ENCODE measurements at regions not wholly inside any gene's neighbourhood (a gene's known extent, or its start where the extent isn't known, plus 50 kb on each side); places are given as distances from the start of the nearest gene placed in this dataset.
"Not testable (repeated sequence)": the region's sequence is repeated elsewhere in the genome, so short reads cannot be mapped to it uniquely, and the experiment has no call there.

DNA sequence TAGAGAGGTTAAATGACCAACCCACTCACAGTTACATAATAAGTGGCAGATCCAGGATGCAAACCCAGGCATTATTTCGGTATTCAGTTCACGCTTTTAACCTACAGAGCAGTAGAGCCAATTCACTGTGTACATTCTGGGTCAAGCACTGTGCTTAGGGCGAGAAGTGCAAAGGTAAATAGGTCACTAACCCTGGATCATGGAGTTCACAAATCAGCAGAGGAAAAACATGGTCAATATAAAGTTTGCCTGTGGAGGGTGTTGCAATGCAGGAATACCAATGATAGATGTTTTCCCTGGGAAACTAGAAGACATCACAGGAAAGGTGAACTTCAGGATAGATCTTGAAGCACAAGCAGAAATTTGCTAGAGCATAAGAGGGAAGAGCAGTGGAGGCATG is 253.4 kb upstream of the NFIA start:
- DNase-seq (ENCODE audit: low spot score in 2 of 2) (no peak), FAIRE-seq (no peak)

DNA sequence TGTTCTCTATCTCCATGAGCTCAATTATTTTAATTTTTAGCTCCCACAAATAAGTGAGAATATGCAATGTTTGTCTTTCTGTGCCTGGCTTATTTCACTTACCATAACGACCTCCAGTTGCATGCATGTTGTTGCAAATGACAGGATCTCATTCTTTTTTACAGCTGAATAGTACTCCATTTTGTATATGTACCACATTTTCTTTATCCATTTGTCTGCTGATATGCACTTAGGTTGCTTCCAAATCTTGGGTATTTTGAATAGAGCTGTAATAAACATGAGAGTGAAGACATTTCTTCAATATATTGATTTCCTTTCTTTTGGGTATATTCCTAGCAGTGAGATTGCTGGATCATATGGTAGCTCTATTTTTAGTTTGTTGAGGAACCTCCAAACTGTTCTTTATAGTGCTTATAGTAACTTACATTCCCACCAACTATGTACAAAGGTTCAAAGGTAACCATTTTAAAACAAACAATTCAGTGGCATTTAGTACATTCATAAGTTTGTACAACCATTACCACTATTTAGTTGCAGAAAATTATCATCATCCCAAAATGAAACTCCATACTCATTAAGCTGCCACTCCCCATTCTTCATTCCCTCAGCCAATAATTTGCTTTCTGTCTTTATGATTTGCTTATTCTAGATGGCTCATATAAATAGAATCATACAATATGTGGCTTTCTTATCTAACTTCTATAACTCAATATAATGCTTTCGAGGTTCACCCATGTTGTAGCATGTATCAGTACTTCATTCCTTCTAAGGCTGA is 255.9 kb upstream of the NFIA start:
- DNase-seq (ENCODE audit: low spot score in 2 of 2) (no peak), FAIRE-seq (no peak)

DNA sequence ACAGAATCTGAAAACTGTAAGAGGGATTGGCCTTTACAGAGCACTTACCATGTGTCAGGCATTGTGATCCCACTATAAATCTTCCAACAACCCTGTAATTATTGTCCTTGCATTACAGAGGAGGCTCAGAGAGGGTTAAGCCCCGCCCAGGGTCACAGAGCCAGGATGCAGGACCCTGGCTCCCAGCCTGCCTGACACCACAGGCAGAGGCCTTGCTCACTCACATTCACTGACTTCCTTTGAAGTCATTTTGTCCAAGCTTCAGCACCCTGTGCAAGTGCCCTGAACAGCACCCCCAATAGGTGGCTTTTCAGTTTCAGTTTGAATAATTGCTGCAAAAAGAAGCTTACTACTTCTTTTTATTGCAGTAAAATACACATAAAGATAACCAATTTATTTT is 256.8 kb upstream of the NFIA start:
- FAIRE-seq = no peak

DNA sequence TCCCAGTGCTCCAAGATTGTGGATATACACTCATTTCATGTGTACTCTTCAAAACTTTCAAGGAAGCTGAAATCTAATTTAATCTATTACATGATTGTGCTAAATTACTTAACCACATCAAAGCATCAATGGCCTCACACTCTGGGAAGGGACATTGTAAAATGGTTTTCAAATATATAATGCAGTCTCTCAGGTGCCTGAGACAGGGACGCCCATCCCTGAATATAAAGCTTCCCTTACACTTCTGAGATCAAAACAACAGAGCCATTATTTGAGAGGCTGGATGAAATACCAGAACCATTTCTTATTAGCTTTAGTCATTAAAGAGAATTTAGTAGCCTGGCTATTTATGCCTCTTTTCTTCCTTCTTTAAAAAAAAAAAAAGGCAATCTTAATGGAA is 259.2 kb upstream of the NFIA start:
- DNase-seq (ENCODE audit: low spot score in 2 of 2) (no peak), FAIRE-seq (no peak)

More for the DNA sequence above, 256.8 kb upstream of the NFIA start:
- no peak for DNase-seq (ENCODE audit: low spot score in 2 of 2)

DNA sequence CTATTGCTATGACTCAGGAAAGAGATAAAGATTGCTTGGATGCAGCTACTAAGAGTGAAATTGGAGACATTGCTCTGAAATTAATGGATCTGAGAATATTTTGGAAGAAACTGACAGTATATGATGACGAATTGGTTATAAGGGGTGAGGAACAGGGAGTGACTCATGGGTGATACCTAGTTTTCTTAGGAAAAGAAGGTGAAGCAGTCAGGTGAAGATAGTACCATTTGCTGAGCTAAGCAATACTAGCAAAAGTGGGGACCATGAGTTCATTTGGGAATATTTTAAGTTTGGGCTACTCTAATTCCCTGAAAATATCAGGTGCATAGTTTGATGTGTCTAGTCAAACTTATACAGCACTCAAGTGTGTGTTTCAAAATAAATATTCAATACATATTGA is 260.1 kb upstream of the NFIA start:
- FAIRE-seq (no peak), DNase-seq (ENCODE audit: low spot score in 2 of 2) (no peak)

DNA sequence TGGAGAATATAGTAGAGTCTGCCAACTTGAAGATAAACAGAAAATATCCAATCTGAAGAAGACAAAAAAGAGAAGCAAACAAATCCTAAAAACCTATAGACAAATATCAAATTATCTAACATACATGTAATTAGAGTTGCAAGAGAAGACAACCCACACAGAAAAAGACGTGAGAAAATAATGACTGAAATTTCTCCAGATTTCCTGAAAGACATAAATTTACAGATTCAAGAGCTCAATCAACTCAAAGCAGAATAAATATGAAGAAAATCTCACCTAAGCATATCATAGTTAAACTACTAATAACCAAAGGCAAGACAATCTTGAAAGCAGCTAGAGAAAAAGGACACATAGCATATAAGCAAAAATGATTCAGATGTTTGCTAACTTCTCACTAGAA is 261.2 kb upstream of the NFIA start:
- FAIRE-seq (no peak), DNase-seq (ENCODE audit: low spot score in 2 of 2) (no peak)

DNA sequence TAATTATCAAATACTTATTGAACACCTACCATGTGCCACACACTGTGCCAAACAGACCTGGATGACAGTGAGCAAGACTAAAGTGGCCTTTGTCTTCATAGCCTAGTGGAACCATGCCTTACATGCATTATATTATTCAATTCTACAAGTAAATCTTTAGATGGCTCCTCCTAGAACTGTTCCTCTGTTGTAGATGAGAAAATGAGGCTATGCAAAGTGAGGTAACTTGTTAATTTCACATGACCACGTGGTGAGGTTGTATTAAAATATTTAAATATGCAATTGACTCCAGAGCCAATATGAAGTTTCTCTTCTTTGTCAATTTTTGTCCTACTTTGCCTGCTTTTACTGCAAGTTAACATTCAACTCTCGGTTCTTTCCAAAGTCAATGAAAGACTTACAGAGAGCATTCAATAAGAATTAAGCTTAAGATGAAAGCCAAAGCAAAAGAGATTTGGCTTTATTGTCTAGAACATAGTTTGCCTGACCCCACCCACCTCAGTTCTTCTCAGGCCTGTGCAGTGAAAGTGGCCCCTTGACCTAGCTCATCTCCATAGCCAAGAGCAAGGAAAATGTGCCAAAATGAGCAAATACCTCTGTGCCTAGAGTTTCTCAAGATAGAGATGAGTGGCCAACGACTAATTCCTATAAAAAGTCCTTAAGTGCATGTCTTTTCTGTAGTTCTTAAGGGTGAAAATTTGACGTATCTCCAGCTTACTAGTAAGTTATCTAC is 263.2 kb upstream of the NFIA start:
- no peak for FAIRE-seq

DNA sequence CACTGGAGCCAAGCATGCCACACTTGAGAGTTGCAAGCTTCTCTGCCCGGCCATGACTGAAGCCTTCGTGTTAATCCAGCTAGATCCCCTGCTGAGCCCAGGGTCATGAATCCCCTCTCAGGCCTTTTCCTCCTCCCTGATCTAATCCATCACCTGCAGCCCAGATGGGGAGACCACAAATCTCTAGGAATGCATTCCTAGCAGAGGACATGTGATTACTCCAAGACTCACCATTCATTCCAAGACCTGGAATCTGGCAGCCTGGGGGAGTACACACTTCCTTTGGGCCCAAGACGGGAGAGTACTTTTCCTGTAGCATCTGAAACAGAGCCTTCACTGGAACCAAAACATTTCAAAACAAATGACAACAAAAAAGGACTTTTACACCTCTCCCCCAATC is 269.3 kb upstream of the NFIA start:
- FAIRE-seq = no peak
- DNase-seq (ENCODE audit: low spot score in 2 of 2) = no peak

More for the DNA sequence above, 263.2 kb upstream of the NFIA start:
- DNase-seq (ENCODE audit: low spot score in 2 of 2) = no peak

DNA sequence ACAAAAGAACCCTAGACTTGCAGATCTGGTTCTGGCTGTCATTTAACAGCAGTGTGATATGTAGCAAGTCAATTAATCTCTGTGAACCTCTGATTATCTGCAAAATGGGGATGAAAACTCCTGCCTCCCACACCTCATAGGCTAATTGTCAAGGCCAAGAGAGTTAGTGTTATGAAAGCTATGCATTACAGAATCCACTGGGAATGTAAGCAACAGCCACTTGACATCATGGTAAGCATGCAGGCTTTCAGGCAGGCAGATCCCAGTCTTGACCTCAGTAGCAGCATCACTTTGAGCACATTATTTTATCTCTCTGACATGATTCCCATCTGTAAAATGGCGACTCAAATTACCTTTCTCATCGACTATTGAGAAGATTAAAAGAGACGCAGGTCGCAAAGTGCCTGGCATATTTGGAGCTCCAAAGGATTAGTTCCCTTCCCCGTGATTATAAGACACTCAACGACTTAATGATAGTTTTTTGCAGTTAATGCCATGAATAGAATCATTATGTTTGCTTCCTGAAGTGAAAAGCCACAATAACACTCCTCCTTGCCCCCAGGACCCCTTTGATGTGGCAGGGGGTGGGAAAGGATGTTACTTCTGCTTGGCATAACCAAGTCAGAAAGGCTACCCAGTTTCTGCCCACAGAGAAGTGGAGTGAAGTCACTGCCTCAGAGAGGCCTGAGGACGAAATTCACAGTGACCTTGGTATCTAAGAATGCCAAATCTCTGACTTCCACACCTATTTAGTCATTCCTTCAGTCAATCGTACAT is 273.0 kb upstream of the NFIA start:
- FAIRE-seq (no peak), DNase-seq (ENCODE audit: low spot score in 2 of 2) (no peak)

DNA sequence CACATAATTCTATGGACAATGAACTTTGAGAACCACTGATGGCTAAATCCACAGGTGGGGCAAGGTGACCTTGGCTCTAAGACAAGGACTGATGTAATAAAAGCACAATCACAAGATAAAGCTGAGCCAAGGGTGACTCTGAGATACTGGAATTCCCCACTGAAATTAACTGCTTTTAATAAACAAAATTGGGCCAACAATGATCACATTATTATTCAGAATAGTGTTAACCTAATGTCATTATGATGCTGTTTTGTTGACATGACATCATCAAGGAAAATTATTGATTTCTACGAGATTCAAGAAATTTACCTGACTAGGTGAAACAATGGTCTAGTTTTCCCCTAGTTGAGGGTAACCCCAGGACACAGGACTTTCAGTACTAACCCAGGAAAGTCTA is 273.7 kb upstream of the NFIA start:
- DNase-seq (ENCODE audit: low spot score in 2 of 2) (no peak), FAIRE-seq (no peak)

DNA sequence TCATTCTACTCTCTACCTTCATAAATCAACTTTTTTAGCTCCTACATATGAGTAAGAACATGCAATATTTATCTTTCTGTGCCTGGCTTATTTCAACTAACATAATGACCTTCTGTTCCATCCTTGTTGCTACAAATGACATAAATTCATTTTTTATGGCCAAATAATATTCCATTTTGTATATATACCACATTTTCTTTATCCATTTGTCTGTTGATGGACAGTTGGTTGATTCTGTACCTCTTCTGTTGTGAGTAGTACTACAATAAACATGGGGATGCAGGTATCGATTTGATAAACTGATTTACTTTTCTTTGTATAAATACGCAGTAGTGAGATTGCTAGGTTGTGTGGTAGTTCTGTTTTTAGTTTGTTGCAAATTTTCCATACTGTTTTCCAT is 279.5 kb upstream of the NFIA start:
- no peak for FAIRE-seq
- DNase-seq (ENCODE audit: low spot score in 2 of 2) = no peak

DNA sequence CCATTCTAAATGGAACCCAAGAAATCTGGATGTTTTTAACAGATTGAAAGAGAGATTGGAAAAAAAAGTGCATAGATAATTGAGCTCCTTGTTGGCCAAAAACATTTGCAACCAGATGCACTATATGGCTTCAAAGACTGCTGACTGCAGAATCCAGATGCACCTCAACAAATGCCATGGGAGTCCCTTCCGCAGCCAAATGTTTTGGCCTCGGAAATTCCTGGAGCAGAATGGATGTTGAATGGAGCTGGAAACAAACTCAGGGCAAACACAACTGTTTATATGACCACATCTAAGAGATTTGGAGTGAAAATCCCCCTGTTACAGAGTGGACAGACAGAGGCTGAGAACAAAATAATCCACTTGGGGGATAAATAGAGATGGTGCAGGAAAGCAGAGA is 285.0 kb upstream of the NFIA start:
- FAIRE-seq = no peak
- no peak for DNase-seq (ENCODE audit: low spot score in 2 of 2)

DNA sequence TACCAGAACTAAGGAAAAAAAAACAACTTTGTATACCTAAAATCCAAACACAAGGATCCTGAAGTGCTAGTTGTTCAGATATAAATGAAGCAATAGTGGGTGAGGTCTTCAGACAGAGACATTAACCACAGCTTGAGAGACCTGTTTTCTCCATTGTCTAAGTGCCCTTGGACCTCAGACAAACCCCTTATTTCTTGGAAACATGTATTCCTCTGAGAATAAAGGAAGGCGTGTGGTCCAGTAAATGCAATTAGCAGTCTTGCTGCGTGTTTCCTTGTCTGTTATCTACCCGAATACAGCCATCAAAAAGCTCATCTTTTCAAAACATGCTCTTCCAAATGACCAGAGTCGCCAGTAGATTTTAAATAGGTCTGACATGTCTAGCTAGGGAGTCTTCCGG is 291.1 kb upstream of the NFIA start:
- FAIRE-seq (no peak), DNase-seq (ENCODE audit: low spot score in 2 of 2) (no peak)

DNA sequence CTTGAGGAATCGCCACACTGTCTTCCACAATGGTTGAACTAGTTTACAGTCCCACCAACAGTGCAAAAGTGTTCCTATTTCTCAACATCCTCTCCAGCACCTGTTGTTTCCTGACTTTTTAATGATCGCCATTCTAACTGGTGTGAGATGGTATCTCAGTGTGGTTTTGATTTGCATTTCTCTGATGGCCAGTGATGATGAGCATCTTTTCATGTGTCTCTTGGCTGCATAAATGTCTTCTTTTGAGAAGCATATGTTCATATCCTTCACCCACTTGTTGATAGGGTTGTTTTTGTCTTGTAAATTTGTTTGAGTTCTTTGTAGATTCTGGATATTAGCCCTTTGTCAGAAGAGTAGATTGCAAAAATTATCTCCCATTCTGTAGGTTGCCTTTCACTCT is 309.3 kb upstream of the NFIA start:
- not testable (repeated sequence) for DNase-seq (ENCODE audit: low spot score in 2 of 2); FAIRE-seq

DNA sequence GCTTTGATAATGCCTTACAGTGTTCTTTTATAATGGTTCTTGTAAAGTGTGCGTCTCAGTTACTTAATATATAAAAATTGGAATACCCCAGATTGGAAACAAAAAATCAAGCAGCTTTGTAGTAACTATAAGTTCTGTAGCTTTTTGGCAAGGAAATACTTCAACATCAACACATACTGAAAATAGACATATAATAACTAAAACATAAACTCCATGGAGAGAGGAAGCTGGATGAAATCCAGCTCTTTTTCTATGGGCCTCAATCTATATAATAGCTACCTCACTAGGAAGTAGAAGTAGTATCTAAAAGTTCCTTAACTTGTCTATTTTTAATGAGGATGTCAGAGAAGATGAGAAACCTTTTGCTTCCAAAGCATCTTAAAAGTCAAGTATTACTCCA is 313.3 kb upstream of the NFIA start:
- no peak for DNase-seq (ENCODE audit: low spot score in 2 of 2)
- no peak for FAIRE-seq

DNA sequence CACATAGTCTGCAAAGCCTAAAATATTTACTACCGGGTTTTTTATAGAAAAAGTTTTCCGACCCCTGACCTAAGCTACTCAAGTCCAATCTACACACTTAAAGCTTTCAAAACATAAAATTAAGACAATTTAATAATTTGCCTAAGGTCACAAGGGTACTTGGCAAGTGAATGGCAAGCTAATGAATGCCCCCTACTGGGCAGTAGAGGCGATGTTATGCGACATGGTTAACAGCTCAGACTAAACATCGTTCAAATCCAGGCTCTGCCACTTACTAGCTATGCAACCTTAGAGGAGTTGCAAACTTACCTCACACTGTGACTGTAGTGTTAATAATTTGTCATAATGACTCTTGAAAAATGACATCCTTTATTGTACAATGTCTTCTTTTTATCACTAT is 317.2 kb upstream of the NFIA start:
- no peak for FAIRE-seq
- no peak for DNase-seq (ENCODE audit: low spot score in 2 of 2)

DNA sequence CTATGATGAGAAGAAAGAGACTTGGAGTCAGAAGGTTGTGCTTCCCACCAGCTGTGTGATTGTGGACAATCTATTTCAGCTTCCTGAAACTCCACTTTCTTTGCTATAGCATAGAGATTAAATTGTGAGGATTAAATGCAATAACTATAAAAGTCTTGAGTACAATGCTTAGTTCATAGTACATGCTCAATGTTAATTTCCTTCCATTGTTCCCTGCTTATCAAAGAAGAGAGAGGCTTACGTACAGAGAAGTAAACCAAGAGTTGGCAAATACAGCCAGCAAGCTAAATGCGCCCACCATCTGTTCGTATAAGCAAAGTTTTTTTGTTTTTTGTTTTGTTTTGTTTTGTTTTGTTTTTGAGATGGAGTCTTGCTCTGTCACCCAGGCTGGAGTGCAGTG is 317.9 kb upstream of the NFIA start:
- FAIRE-seq = no peak
- DNase-seq (ENCODE audit: low spot score in 2 of 2) = no peak

DNA sequence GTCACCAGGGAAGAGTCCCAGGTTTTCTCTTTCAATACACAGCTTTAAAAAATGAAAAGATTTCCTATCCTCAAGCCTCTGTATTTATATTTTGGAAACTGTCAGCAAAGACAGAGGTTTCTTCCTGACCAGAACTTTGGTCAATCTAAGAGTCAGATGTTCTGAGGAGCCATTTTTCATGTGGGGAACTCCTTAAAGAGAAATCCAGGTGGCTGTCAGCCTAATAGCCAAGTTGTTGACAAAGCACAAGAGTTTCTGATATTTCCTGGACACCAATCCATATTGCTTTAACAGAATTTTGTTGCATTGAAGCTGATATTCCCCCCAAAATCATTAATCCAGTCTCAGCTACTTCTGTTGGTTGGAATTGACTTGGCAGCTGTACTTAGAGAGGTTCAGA is 318.6 kb upstream of the NFIA start:
- no peak for FAIRE-seq
- no peak for DNase-seq (ENCODE audit: low spot score in 2 of 2)

DNA sequence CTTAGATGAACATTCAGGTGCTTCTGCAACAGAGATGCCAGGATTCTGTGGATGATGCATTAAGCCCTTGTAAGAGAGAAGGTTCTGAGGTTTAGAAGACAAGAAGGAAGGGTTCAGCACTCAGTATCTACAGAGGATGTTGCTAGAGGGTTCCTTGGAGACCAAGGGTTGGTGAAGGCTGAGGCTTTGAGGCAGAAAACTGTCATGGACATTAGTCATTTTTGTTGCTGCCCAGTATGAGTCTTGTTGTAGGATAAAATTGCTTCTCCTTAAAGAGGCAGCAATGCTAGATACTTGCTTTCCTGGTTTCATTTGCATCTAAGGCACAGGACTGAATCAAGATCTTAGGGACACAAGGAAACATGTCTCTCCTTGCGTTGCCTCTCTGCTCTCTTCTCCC is 319.4 kb upstream of the NFIA start:
- FAIRE-seq (no peak), DNase-seq (ENCODE audit: low spot score in 2 of 2) (no peak)

DNA sequence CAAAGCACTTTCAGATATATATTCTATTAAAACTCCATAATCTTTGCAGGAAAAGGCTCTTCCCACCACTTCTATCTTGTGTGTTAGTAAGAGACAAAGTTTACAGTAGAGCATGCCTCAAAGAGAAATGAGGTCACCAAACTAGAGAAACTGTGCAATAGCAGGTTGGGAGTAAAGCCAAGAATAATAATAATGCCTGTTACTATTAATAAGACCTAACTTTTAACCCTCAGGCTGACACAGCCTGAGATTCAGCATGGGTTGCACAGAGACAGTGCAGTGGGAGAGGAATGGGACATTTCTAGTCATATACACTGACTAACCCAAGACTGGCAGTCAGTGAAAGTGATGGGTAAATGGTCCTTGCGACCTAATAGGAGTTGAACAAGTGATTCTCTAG is 320.2 kb upstream of the NFIA start:
- no peak for FAIRE-seq
- no peak for DNase-seq (ENCODE audit: low spot score in 2 of 2)

DNA sequence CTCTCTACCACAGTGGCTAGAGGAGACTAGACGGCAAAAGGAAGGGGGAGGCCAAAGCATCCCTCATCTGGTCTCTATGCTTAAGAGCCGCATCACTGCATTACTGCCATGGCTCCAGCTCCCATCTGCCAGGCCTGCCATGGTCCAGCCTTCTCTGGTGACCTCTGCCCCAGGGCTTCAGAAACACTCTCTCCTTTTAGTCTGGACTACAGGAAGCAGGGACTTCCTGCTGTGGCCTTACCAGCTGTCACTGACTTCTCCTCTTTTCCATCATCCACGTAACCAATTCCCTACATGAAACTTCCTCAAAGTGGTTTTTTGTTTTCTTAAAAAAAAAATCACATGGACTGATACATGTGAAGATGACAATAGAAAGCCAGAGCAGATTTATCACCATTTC is 323.1 kb upstream of the NFIA start:
- DNase-seq (ENCODE audit: low spot score in 2 of 2) = no peak
- FAIRE-seq = no peak

DNA sequence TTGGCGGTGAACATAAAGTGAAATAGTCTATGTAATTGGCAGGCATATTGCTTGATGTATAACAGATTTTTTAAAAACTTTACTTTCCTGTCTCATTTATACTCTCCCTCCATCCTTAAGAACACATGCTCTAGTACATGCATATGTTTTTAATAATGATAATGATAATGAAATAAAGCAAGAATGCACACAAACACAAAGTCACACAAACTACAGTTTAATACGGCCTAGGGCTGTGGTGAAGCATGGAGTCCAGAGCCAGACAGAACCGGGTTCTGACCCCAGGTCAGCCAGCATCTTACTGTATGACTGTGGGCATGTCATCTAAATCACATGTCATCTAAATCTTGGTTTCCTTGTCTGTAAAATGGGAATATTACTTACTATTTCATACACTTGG is 324.9 kb upstream of the NFIA start:
- FAIRE-seq (no peak), DNase-seq (ENCODE audit: low spot score in 2 of 2) (no peak)
